ENCODE measurements at regions not wholly inside any gene's neighbourhood (a gene's known extent, or its start where the extent isn't known, plus 50 kb on each side); places are given as distances from the start of the nearest gene placed in this dataset.

DNA sequence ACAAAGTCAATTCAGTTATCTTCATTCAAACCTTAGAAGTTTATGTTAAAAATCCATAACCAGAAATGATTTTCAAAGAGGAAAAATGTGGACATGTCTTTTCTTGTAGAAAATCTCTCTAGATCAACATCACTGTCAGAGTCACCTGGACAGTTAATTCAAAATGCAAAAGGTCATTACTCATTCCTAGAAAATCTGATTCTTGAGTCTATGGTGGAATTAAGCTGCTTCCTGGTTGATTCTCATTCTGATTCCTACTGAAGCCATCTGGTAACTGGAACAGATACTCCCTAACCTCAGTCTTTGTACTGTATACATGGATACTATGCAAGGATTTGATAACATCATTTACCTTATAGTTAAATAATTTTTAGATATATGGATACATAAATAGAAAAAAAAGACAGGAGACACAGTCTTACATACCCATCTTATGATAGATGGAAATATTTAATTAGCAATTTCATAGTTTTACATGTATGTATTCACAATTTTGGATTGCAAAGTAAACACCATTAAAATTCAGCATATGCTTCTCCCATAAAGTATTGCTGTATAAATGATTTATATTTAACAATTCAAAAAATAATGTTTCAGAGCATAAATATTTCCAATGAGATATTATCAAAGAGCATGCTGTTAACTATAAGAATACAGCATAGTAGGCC lies 693.2 kb upstream of the CCDC54 start:
- Mint-ChIP-seq H3K9me3 (no peaks in the 10 kb centered on the region), H3K4me1 (no peaks in the 10 kb centered on the region), H3K4me3 (no peak overlapping the region), H3K27ac (no peak overlapping the region), H3K27me3 (ENCODE audit: insufficient read depth, low read depth) (no peaks in the 10 kb centered on the region), H3K36me3 (no peaks in the 10 kb centered on the region)
- Histone ChIP-seq H3K4me3 (no peak overlapping the region), H3F3A (ENCODE audit: low read depth) (no peaks in the 10 kb centered on the region), H3K4me1 (peaks cover 8% of the 10 kb centered on the region), H2AFZ (replicated peaks) (no peak overlapping the region), H3K9ac (no peak overlapping the region), H3K4me2 (no peak overlapping the region), H3K27me3 (no peaks in the 10 kb centered on the region), H3K27ac (no peak overlapping the region), H3K79me2 (ENCODE audit: low read depth) (no peaks in the 10 kb centered on the region), H3K9me3 (ENCODE audit: low read depth) (no peaks in the 10 kb centered on the region), H4K20me1 (ENCODE audit: low read depth) (no peaks in the 10 kb centered on the region), H3K36me3 (no peaks in the 10 kb centered on the region)
- DNase-seq (ENCODE audit: low spot score): no peak
- TF ChIP-seq EZH2 (IDR thresholded peaks at IDR 0.05): no peak
- TF ChIP-seq, protein P1, sequence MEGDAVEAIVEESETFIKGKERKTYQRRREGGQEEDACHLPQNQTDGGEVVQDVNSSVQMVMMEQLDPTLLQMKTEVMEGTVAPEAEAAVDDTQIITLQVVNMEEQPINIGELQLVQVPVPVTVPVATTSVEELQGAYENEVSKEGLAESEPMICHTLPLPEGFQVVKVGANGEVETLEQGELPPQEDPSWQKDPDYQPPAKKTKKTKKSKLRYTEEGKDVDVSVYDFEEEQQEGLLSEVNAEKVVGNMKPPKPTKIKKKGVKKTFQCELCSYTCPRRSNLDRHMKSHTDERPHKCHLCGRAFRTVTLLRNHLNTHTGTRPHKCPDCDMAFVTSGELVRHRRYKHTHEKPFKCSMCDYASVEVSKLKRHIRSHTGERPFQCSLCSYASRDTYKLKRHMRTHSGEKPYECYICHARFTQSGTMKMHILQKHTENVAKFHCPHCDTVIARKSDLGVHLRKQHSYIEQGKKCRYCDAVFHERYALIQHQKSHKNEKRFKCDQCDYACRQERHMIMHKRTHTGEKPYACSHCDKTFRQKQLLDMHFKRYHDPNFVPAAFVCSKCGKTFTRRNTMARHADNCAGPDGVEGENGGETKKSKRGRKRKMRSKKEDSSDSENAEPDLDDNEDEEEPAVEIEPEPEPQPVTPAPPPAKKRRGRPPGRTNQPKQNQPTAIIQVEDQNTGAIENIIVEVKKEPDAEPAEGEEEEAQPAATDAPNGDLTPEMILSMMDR (IDR thresholded peaks at IDR 0.05): no peak

DNA sequence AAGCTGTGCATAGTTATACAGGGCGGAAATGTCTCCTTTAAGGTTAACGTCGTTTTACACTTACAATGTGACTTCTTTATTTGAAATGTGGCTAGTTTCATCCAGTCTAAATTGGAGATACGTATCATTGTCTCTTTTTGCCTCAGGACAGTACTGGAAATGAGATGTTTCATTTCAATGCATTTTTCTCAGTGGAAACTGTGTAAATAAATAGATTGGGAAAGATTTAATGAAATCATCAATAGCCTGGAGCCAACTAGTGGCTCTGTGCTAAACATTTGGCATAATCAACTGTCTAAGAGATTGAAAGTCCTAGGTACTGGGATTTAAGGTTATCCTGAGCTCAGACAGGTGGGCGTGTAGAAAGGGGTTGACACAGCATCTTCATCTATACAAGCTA lies 691.5 kb upstream of the CCDC54 start:
- TF ChIP-seq, protein P1 (IDR thresholded peaks at IDR 0.05): no peak
- TF ChIP-seq EZH2 (IDR thresholded peaks at IDR 0.05) (no peak), EZH2phosphoT487 (IDR thresholded peaks at IDR 0.05) (no peak)
- H3F3A ChIP-seq (ENCODE audit: low read depth): no peaks in the 10 kb centered on the region
- H3K4me1 Mint-ChIP-seq: no peaks in the 10 kb centered on the region
- H3K9me3 Mint-ChIP-seq: no peaks in the 10 kb centered on the region
- no peaks in the 10 kb centered on the region for H3K79me2 ChIP-seq (ENCODE audit: low read depth)
- no peaks in the 10 kb centered on the region for H3K36me3 ChIP-seq
- H4K20me1 ChIP-seq (ENCODE audit: low read depth): no peaks in the 10 kb centered on the region
- no peak overlapping the region for H3K4me2 ChIP-seq
- no peak overlapping the region for H3K4me3 Mint-ChIP-seq
- H3K36me3 Mint-ChIP-seq: no peaks in the 10 kb centered on the region
- no peaks in the 10 kb centered on the region for H3K27me3 ChIP-seq
- H3K4me1 ChIP-seq: peaks cover 10% of the 10 kb centered on the region
- H2AFZ ChIP-seq (replicated peaks): no peak overlapping the region
- no peak overlapping the region for H3K27ac Mint-ChIP-seq
- no peak for DNase-seq (ENCODE audit: low spot score)
- H3K9me3 ChIP-seq (ENCODE audit: low read depth): no peaks in the 10 kb centered on the region
- no peak overlapping the region for H3K4me3 ChIP-seq
- H3K27ac ChIP-seq: no peak overlapping the region
- H3K9ac ChIP-seq: no peak overlapping the region
- no peaks in the 10 kb centered on the region for H3K27me3 Mint-ChIP-seq (ENCODE audit: insufficient read depth, low read depth)

DNA sequence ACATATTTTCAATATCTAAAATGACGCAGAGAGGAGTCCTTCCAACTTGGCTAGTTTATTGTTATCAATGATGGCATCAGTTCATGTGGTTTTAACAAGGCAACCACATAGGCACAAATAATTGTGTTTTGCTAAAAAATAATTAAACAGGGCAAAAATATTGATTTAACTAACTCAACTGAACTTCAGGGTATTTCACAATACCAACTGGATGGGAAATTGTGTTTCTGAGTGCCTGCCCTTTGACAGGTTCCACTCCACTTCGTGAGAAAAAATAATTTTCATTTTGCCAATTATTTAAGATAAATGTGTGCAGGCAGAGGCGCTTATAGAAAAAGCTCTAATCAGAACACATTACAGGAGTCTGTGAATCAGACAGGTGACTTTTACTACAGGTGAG lies 689.3 kb upstream of the CCDC54 start:
- Histone ChIP-seq H3F3A (ENCODE audit: low read depth) (no peaks in the 10 kb centered on the region), H3K4me1 (peaks cover 10% of the 10 kb centered on the region), H3K4me3 (no peak overlapping the region), H4K20me1 (ENCODE audit: low read depth) (no peaks in the 10 kb centered on the region), H3K4me2 (no peak overlapping the region), H3K9me3 (ENCODE audit: low read depth) (no peaks in the 10 kb centered on the region), H3K9ac (no peak overlapping the region), H3K27me3 (no peaks in the 10 kb centered on the region), H2AFZ (replicated peaks) (no peak overlapping the region), H3K36me3 (no peaks in the 10 kb centered on the region), H3K79me2 (ENCODE audit: low read depth) (no peaks in the 10 kb centered on the region), H3K27ac (no peak overlapping the region)
- TF ChIP-seq, protein P1 (IDR thresholded peaks at IDR 0.05): no peak
- no peak for TF ChIP-seq EZH2phosphoT487 (IDR thresholded peaks at IDR 0.05)
- TF ChIP-seq EZH2 (IDR thresholded peaks at IDR 0.05): no peak
- Mint-ChIP-seq H3K4me1 (no peaks in the 10 kb centered on the region), H3K9me3 (no peaks in the 10 kb centered on the region), H3K36me3 (no peaks in the 10 kb centered on the region), H3K27me3 (ENCODE audit: insufficient read depth, low read depth) (no peaks in the 10 kb centered on the region), H3K27ac (no peak overlapping the region), H3K4me3 (no peak overlapping the region)
- no peak for DNase-seq (ENCODE audit: low spot score)

Measured in neural progenitor cell (in vitro differentiated cells).